Nephron (organoid): ENCODE measurements at regions not wholly inside any gene's neighbourhood (a gene's known extent, or its start where the extent isn't known, plus 50 kb on each side); places are given as distances from the start of the nearest gene placed in this dataset.
"Not testable (repeated sequence)": the region's sequence is repeated elsewhere in the genome, so short reads cannot be mapped to it uniquely, and the experiment has no call there.

Source experiments
- H3K27ac Mint-ChIP-seq, 3 experiments: 2 replicates each; pipeline ENCODE4 v1.8.0; 2020; ENCODE audit warnings: mixed read lengths in 3 of 3, mild to moderate bottlenecking in 2 of 3, moderate library complexity in 1 of 3
- H3K27me3 Mint-ChIP-seq: 2 replicates; pipeline ENCODE4 v1.8.0; 2021; ENCODE audit warnings: low read depth, mild to moderate bottlenecking, moderate library complexity, mixed read lengths
- H3K36me3 Mint-ChIP-seq: 2 replicates; pipeline ENCODE4 v1.8.0; 2020; ENCODE audit warnings: low read depth, mixed read lengths
- H3K4me1 Mint-ChIP-seq: 2 replicates; pipeline ENCODE4 v1.8.0; 2020; ENCODE audit warnings: mixed read lengths
- H3K4me3 Mint-ChIP-seq, 3 experiments: 2 replicates each; pipeline ENCODE4 v1.8.0; 2020; ENCODE audit warnings: mild to moderate bottlenecking in 3 of 3, mixed read lengths in 3 of 3, moderate library complexity in 2 of 3
- H3K9me3 Mint-ChIP-seq: 2 replicates; pipeline ENCODE4 v1.8.0; 2020; ENCODE audit warnings: mixed read lengths
- CTCF ChIP-seq, 3 experiments: fragments of 200-600 bp; sonication (generic); IDR thresholded peaks; one replicate each; pipeline ENCODE4 v1.5.0; 2021; ENCODE audit warnings: antibody characterized with exemption in 3 of 3; ENCODE audit not compliant: unreplicated experiment in 3 of 3

- H3K9me3 Mint-ChIP-seq = peaks cover 13% of the 10 kb centered on the region
- H3K4me3 Mint-ChIP-seq = no peak overlapping the region
- no peak for TF ChIP-seq CTCF (IDR thresholded peaks at IDR 0.05; ENCODE audit: unreplicated experiment in 3 of 3)
- no peak overlapping the region for H3K27ac Mint-ChIP-seq
- no peaks in the 10 kb centered on the region for H3K36me3 Mint-ChIP-seq
- no peaks in the 10 kb centered on the region for H3K4me1 Mint-ChIP-seq
- no peaks in the 10 kb centered on the region for H3K27me3 Mint-ChIP-seq
These were observed 801.9 kb downstream of the ANKRD7 start for GRCh38 chr7:119026391-119026790.

- no peak overlapping the region for H3K4me3 Mint-ChIP-seq
- H3K36me3 Mint-ChIP-seq = no peaks in the 10 kb centered on the region
- no peak for TF ChIP-seq CTCF (IDR thresholded peaks at IDR 0.05; ENCODE audit: unreplicated experiment in 3 of 3)
- no peaks in the 10 kb centered on the region for H3K4me1 Mint-ChIP-seq
- no peaks in the 10 kb centered on the region for H3K27me3 Mint-ChIP-seq
- no peak overlapping the region for H3K27ac Mint-ChIP-seq
- H3K9me3 Mint-ChIP-seq = peaks cover 5% of the 10 kb centered on the region
These were observed 804.2 kb downstream of the ANKRD7 start for GRCh38 chr7:119028736-119029135.

- H3K36me3 Mint-ChIP-seq, H3K4me1 Mint-ChIP-seq, H3K9me3 Mint-ChIP-seq, H3K27me3 Mint-ChIP-seq, H3K27ac Mint-ChIP-seq, H3K4me3 Mint-ChIP-seq: not testable (repeated sequence)
These were observed 807.6 kb downstream of the ANKRD7 start for GRCh38 chr7:119032136-119032535.

- Mint-ChIP-seq H3K27me3 (no peaks in the 10 kb centered on the region), H3K27ac (no peak overlapping the region), H3K36me3 (no peaks in the 10 kb centered on the region), H3K4me3 (no peak overlapping the region), H3K9me3 (peaks cover 3% of the 10 kb centered on the region), H3K4me1 (no peaks in the 10 kb centered on the region)
- no peak for TF ChIP-seq CTCF (IDR thresholded peaks at IDR 0.05; ENCODE audit: unreplicated experiment in 3 of 3)
These were observed 809.1 kb downstream of the ANKRD7 start for GRCh38 chr7:119033641-119034040.

- H3K9me3 Mint-ChIP-seq = peaks cover 3% of the 10 kb centered on the region
- no peaks in the 10 kb centered on the region for H3K4me1 Mint-ChIP-seq
- H3K27me3 Mint-ChIP-seq = no peaks in the 10 kb centered on the region
- H3K4me3 Mint-ChIP-seq = no peak overlapping the region
- H3K27ac Mint-ChIP-seq = no peak overlapping the region
- TF ChIP-seq CTCF (IDR thresholded peaks at IDR 0.05; ENCODE audit: unreplicated experiment in 3 of 3) = no peak
- no peaks in the 10 kb centered on the region for H3K36me3 Mint-ChIP-seq
These were observed 813.4 kb downstream of the ANKRD7 start for GRCh38 chr7:119037941-119038340.

- H3K36me3 Mint-ChIP-seq = no peaks in the 10 kb centered on the region
- TF ChIP-seq CTCF (IDR thresholded peaks at IDR 0.05; ENCODE audit: unreplicated experiment in 3 of 3) = no peak
- H3K9me3 Mint-ChIP-seq = no peaks in the 10 kb centered on the region
- no peaks in the 10 kb centered on the region for H3K4me1 Mint-ChIP-seq
- H3K4me3 Mint-ChIP-seq = no peak overlapping the region
- H3K27me3 Mint-ChIP-seq = no peaks in the 10 kb centered on the region
- H3K27ac Mint-ChIP-seq = no peak overlapping the region
These were observed 821.6 kb downstream of the ANKRD7 start for GRCh38 chr7:119046068-119046467.
